GM19025 (cell line): ENCODE measurements at regions not wholly inside any gene's neighbourhood (a gene's known extent, or its start where the extent isn't known, plus 50 kb on each side); places are given as distances from the start of the nearest gene placed in this dataset.
"Not testable (repeated sequence)": the region's sequence is repeated elsewhere in the genome, so short reads cannot be mapped to it uniquely, and the experiment has no call there.

ENCODE experiments used
- ATAC-seq: cut with Tn5 transposase; IDR thresholded peaks from one replicate; pipeline ENCODE4 v1.9.1; 2021; ENCODE audit warnings: mild to moderate bottlenecking, low read depth, moderate library complexity; ENCODE audit not compliant: unreplicated experiment

GRCh38 chr1:94677087-94677486 lies 135.5 kb upstream of the F3 start:
- ATAC-seq, result no peak

DNA sequence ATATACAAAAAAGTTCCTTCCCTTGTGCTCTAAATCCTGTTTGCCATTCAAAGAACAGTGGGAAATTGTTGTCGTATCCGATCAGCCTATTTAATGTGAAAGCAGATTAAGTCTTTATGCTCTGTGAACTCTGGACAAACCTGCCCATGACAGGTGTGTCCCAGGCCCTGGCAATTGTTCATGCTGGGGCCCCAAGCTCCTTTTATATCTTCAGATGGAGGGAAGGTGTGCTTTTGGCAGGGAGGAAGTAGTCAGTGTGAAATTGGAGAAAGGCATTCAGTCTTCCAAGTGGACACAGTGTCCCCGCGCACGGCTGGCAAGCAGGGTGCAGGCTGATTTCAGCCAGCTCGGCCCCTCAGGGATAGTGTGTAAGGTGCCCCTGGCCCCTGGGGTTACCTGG lies 135.1 kb upstream of the F3 start:
- no peak for ATAC-seq

DNA sequence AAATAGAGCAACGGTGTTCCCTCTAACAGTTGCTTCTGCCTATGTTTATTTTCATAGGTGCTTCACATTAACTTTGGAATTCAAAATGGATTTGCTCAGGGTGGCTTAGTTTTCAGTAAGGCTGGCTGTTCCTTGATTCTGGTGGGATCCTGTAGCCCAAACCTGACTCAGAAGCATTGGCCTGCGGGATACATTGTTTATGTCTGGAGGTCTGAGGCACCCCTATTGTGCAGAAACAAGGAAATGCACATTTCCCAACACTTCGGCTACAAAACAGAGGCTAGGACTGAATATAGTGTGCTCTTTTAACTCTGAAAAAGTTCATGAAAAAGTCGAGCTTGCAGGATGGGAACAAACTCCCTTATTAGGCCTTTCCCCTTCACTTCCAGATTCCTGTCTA lies 133.8 kb upstream of the F3 start:
- ATAC-seq, result no peak

- ATAC-seq, result no peak
These were observed 133.3 kb upstream of the F3 start for GRCh38 chr1:94674876-94675275.

- ATAC-seq, result no peak
These were observed 131.4 kb upstream of the F3 start for GRCh38 chr1:94672934-94673333.

DNA sequence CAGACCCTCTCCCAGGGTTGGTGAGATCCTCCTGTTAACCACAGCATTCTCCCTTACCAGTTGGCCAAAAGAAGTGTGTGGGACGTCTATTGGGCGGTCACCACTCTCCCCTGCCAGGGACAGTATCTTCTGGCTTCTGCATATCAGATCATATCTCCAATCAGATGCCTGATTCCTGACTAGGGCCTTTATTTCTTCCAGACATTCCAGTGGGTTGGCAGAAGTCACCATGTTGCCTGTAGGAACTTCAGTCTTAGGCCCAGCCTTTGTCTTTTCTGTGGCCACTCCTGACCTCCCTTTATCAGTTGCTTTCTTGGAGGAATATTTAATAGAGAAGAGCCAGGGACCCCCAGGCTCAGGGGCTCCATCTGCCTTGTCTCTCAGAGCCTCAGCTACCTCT lies 130.4 kb upstream of the F3 start:
- ATAC-seq, result no peak

GRCh38 chr1:94670273-94670672 lies 128.7 kb upstream of the F3 start:
- ATAC-seq, result no peak

GRCh38 chr1:94669198-94669597 lies 127.6 kb upstream of the F3 start:
- ATAC-seq, result no peak

- no peak for ATAC-seq
These were observed 127.0 kb upstream of the F3 start for GRCh38 chr1:94668528-94668927.

GRCh38 chr1:94667818-94668217 lies 126.3 kb upstream of the F3 start:
- ATAC-seq, result no peak

DNA sequence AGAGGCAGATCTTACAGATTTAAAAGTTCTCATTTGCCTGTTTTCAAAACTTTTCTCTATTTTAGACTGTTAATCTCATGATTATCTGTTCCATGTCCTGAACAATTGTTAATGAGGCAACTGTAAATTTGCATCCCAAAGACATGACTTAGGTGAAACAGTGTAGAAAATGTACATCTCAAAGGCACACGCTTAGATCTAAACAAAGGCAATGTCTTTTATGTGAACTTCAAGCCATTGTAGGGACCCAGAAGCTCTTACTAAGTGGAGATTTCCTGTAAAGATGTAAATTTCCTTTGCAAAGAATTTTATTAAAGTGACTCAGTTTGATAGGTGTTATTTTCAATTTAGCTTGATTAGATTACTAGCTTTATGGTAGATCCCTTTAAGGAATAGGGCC lies 125.2 kb upstream of the F3 start:
- no peak for ATAC-seq

GRCh38 chr1:94661431-94661932 lies 119.9 kb upstream of the F3 start:
- no peak for ATAC-seq

DNA sequence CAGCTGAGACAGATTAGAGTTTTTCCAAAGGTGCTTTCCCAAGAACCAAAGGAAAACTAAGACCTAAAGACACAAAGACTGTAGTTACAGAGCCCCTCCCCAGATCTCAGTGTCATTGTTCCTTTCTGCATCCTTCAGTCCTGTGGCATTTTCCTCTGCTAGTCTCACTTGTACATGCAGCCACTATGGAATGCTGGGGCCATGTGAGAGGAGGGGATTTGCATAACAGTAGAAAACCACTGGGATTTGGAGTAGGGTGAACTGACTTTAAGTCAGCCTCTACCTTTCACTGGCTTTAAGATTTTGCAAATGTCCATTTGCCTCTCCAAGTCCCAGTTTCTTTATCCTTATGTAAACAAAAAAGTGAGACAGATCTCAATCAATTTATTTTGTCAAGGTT lies 119.4 kb upstream of the F3 start:
- no peak for ATAC-seq

DNA sequence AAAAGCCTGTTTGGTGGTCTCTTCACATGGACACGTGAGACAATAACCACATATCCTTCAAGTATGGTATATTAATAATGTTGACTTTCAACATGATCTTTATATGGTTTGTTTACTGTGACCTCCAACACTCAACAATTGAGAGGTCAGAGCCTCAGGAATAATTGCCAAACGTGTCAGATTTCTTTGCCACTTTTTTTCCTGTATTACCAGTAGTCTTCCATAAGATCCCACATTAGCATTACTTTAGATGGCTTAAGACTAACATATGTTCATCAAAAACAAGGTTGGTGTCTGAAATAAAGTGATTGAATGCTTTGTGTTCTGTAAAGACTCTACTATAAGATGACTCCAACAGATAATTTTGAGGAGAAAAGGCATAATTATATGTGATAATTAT lies 118.7 kb upstream of the F3 start:
- no peak for ATAC-seq

DNA sequence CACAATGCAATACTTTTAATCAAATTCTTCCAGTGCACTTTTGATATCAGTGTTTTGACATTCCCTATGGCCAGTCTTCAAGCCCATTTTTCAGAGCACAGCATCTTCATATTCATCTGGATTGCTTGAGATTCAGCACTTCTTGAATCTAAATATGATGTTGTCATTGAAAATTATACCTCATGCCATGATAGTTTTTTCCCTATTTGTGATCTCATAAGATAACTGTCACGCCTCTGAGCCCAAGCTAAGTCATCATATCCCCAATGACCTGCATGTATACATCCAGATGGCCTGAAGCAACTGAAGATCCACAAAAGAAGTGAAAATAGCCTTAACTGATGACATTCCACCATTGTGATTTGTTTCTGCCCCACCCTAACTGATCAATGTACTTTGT lies 117.6 kb upstream of the F3 start:
- not testable (repeated sequence) for ATAC-seq

- no peak for ATAC-seq
These were observed 116.7 kb upstream of the F3 start for GRCh38 chr1:94658221-94658620.

GRCh38 chr1:94657776-94658175 lies 116.2 kb upstream of the F3 start:
- ATAC-seq, result not testable (repeated sequence)

- no peak for ATAC-seq
These were observed 115.4 kb upstream of the F3 start for GRCh38 chr1:94656967-94657366.

DNA sequence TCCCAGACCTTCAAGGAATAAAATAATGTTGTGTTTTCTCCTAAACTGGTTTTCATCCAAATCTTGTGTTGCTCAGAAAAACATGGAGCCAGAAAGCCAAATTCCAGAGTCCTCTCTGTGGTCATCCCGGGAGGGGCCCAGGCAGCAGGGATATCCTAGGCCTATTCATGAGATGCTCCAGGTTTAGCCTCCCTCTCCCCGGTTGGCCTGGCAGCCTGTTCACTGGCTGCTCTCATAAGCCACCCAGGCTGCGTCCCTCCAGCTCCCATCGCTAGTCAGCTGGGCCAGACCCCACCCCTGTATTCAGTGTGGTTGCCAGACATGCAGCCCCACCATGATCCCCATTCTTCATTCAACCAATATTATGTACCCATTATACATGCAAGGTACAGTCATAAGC lies 113.4 kb upstream of the F3 start:
- ATAC-seq, result no peak

GRCh38 chr1:94654459-94654858 lies 112.9 kb upstream of the F3 start:
- no peak for ATAC-seq

- ATAC-seq, result no peak
These were observed 112.5 kb upstream of the F3 start for GRCh38 chr1:94654031-94654430.

DNA sequence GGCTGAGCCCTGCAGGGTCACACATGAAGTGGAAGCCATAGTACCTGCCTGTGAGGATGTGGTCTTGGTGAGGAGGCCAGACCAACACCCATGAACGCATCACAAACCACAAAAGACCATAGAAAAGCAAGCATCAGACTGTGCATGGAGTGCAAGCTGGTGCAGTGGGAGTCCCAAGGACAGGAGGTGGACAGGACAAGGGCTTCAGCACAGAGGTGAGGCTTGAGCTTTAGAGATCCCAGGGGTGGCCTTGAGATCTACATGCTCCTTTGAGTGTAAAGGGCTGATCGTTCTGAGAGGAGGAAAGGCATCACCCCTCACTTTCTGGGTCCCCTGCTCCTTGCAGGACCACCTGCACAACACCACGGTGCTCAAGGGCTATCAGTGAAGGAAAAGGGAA lies 111.9 kb upstream of the F3 start:
- ATAC-seq, result no peak

GRCh38 chr1:94651076-94651475 lies 109.5 kb upstream of the F3 start:
- no peak for ATAC-seq
